Esophagus squamous epithelium (tissue), 5 donors: ENCODE measurements at regions not wholly inside any gene's neighbourhood (a gene's known extent, or its start where the extent isn't known, plus 50 kb on each side); places are given as distances from the start of the nearest gene placed in this dataset.

Experiments used
- DNase-seq: peaks from one replicate; lab custom pipeline; 2025; lab: John Stamatoyannopoulos, UW
- H3K27ac ChIP-seq, 4 donors: fragments of 200-600 bp; sonication (generic); one replicate each; pipeline ENCODE4 v1.5.1; 2016 to 2019; ENCODE audit warnings: mild to moderate bottlenecking in 1 of 4
- H3K27me3 ChIP-seq, 4 donors: fragments of 200-600 bp; sonication (generic); 1 replicate in 3 of 4; 2 replicates in 1 of 4; pipeline versions ENCODE4 v1.5.1 to v1.6.0; 2017 to 2021; ENCODE audit warnings: antibody characterized with exemption in 1 of 4
- H3K36me3 ChIP-seq, 3 donors: fragments of 200-600 bp; sonication (generic); one replicate each; pipeline ENCODE4 v1.5.1; 2016 to 2019
- H3K4me1 ChIP-seq, 3 donors: fragments of 200-600 bp; sonication (generic); one replicate each; pipeline ENCODE4 v1.5.1; 2017 to 2019
- H3K4me3 ChIP-seq, 4 donors: fragments of 200-600 bp; sonication (generic); 1 replicate in 3 of 4; 2 replicates in 1 of 4; pipeline ENCODE4 v1.5.1; 2016 to 2019; ENCODE audit warnings: mild to moderate bottlenecking in 2 of 4, moderate library complexity in 1 of 4
- H3K9me3 ChIP-seq, 3 donors: fragments of 200-600 bp; sonication (generic); one replicate each; pipeline ENCODE4 v1.5.1; 2016 to 2019
- CTCF ChIP-seq, 6 experiments: fragments of 450-650 bp in 4 of 6; fragments of 200-600 bp in 2 of 6; sonication (generic) in 2 of 6; IDR thresholded peaks; one replicate each; pipeline ENCODE4 v1.5.1; 2016 to 2019; ENCODE audit warnings: antibody characterized with exemption in 6 of 6, mild to moderate bottlenecking in 4 of 6, moderate library complexity in 4 of 6
- POLR2A ChIP-seq, 4 donors: fragments of 450-650 bp; IDR thresholded peaks; one replicate each; pipeline ENCODE4 v1.6.1; 2017; ENCODE audit warnings: antibody characterized with exemption in 4 of 4, mild to moderate bottlenecking in 4 of 4, moderate library complexity in 3 of 4
- WGBS, 2 donors: methylation state at CpG; one replicate each; pipeline ENCODE4 v1.1.5; 2018; 5-methylcytosine and 5-hydroxymethylcytosine counted together
- intact Hi-C: fragments of 100-400 bp; cut with DNase I; formaldehyde crosslinking; loops from one replicate; pipeline ENCODE4 v1.15.0; 2022
- donor health status: DM: yes; HTN: yes; CAD: no.

GRCh38 chr16:86805188-86805587 is 226.8 kb downstream of the FOXL1 start:
- 66 to 79% methylated on average over 5 to 6 of the region's 6 CpGs for WGBS, 2 donors
- Histone ChIP-seq H3K4me1 (no peaks in the 10 kb centered on the region), H3K9me3 (no peaks in the 10 kb centered on the region), H3K27ac (no peak overlapping the region), H3K27me3 (peaks cover 0 to 98% (median 1%) of the 10 kb centered on the region in 4 donors), H3K36me3 (no peaks in the 10 kb centered on the region), H3K4me3 (no peak overlapping the region)
- no peak for DNase-seq
- intact Hi-C loops = no loop called here
- TF ChIP-seq POLR2A (IDR thresholded peaks at IDR 0.05) (no peak), CTCF (IDR thresholded peaks at IDR 0.05) (no peak)

GRCh38 chr16:86806181-86806837 is 228.0 kb downstream of the FOXL1 start:
- H3K27me3 ChIP-seq = peaks cover 0 to 96% (median 1%) of the 10 kb centered on the region in 4 donors
- WGBS, 2 donors = 78 to 85% methylated on average over 18 to 19 of the region's 20 CpGs
- TF ChIP-seq CTCF (IDR thresholded peaks at IDR 0.05) (no peak), POLR2A (IDR thresholded peaks at IDR 0.05) (no peak)
- H3K27ac ChIP-seq = no peak overlapping the region
- H3K4me1 ChIP-seq = no peaks in the 10 kb centered on the region
- DNase-seq = no peak
- intact Hi-C loops = no loop called here
- no peaks in the 10 kb centered on the region for H3K9me3 ChIP-seq
- H3K36me3 ChIP-seq = no peaks in the 10 kb centered on the region
- H3K4me3 ChIP-seq = no peak overlapping the region

GRCh38 chr16:86806838-86807351 is 228.5 kb downstream of the FOXL1 start:
- Histone ChIP-seq H3K4me3 (no peak overlapping the region), H3K27me3 (peaks cover 0 to 90% (median 1%) of the 10 kb centered on the region in 4 donors), H3K9me3 (no peaks in the 10 kb centered on the region), H3K27ac (no peak overlapping the region), H3K4me1 (no peaks in the 10 kb centered on the region), H3K36me3 (no peaks in the 10 kb centered on the region)
- TF ChIP-seq POLR2A (IDR thresholded peaks at IDR 0.05) (no peak), CTCF (IDR thresholded peaks at IDR 0.05) (no peak)
- intact Hi-C loops = no loop called here
- 17 to 23% methylated on average over 1 to 17 of the region's 22 CpGs for WGBS, 2 donors
- no peak for DNase-seq

- WGBS, 2 donors = 75 to 90% methylated on average over 4 to 13 of the region's 18 CpGs
- Histone ChIP-seq H3K27me3 (peaks cover 0 to 80% (median 1%) of the 10 kb centered on the region in 4 donors), H3K4me3 (no peak overlapping the region), H3K27ac (no peak overlapping the region), H3K4me1 (no peaks in the 10 kb centered on the region), H3K9me3 (no peaks in the 10 kb centered on the region), H3K36me3 (no peaks in the 10 kb centered on the region)
- intact Hi-C loops = no loop called here
- DNase-seq = no peak
- TF ChIP-seq POLR2A (IDR thresholded peaks at IDR 0.05) = no peak
- TF ChIP-seq CTCF (IDR thresholded peaks at IDR 0.05) = no peak
Observed at GRCh38 chr16:86808863-86809444, 230.6 kb downstream of the FOXL1 start.

GRCh38 chr16:86809458-86809955 is 231.2 kb downstream of the FOXL1 start:
- Histone ChIP-seq H3K9me3 (no peaks in the 10 kb centered on the region), H3K27me3 (peaks cover 0 to 75% (median 1%) of the 10 kb centered on the region in 4 donors), H3K36me3 (no peaks in the 10 kb centered on the region), H3K4me1 (no peaks in the 10 kb centered on the region), H3K4me3 (no peak overlapping the region), H3K27ac (no peak overlapping the region)
- DNase-seq = no peak
- 23 to 61% methylated on average over 4 to 5 of the region's 8 CpGs for WGBS, 2 donors
- TF ChIP-seq POLR2A (IDR thresholded peaks at IDR 0.05) = no peak
- no peak for TF ChIP-seq CTCF (IDR thresholded peaks at IDR 0.05)
- intact Hi-C loops = no loop called here
